Liver (tissue), 8 donors: ENCODE measurements at regions not wholly inside any gene's neighbourhood (a gene's known extent, or its start where the extent isn't known, plus 50 kb on each side); places are given as distances from the start of the nearest gene placed in this dataset.

Experiments
- DNase-seq: peaks from one replicate; pipeline ENCODE4 v3.0.0-alpha.2; 2017; ENCODE audit warnings: low spot score
- H3K27ac ChIP-seq, 2 donors: one replicate each; pipeline ENCODE4 v1.7.0; 2013; ENCODE audit warnings: inconsistent platforms in 2 of 2, low read length in 2 of 2, control low read depth in 1 of 2, low read depth in 1 of 2, mild to moderate bottlenecking in 1 of 2
- H3K27me3 ChIP-seq, 4 donors: one replicate each; pipeline versions ENCODE4 v1.6.1 to v1.7.0; 2013; ENCODE audit warnings: low read length in 3 of 4, inconsistent platforms in 1 of 4, mild to moderate bottlenecking in 1 of 4, moderate library complexity in 1 of 4; ENCODE audit not compliant: control insufficient read depth in 4 of 4, insufficient read depth in 4 of 4
- H3K36me3 ChIP-seq, 4 donors: one replicate each; pipeline versions ENCODE4 v1.6.1 to v1.7.0; 2013; ENCODE audit warnings: low read length in 3 of 4, mild to moderate bottlenecking in 3 of 4, low read depth in 1 of 4, moderate library complexity in 1 of 4; ENCODE audit not compliant: control insufficient read depth in 4 of 4, insufficient read depth in 3 of 4
- H3K4me1 ChIP-seq, 4 donors: one replicate each; pipeline versions ENCODE4 v1.6.1 to v1.7.0; 2013; ENCODE audit warnings: low read length in 3 of 4, mild to moderate bottlenecking in 3 of 4, moderate library complexity in 1 of 4; ENCODE audit not compliant: control insufficient read depth in 4 of 4, insufficient read depth in 4 of 4
- H3K4me3 ChIP-seq, 3 donors: one replicate each; pipeline versions ENCODE4 v1.6.1 to v1.7.0; 2013; ENCODE audit warnings: low read length in 3 of 3, control low read depth in 1 of 3, low read depth in 1 of 3, mild to moderate bottlenecking in 1 of 3
- H3K9ac ChIP-seq, 2 donors: one replicate each; pipeline ENCODE4 v1.7.0; 2013; ENCODE audit warnings: low read length in 2 of 2, mild to moderate bottlenecking in 2 of 2, moderate library complexity in 2 of 2, control low read depth in 1 of 2, low read depth in 1 of 2
- H3K9me3 ChIP-seq, 4 donors: one replicate each; pipeline versions ENCODE4 v1.6.1 to v1.7.0; 2013; ENCODE audit warnings: low read length in 3 of 4; ENCODE audit not compliant: control insufficient read depth in 4 of 4
- FOXA1 ChIP-seq: IDR thresholded peaks from 2 replicates; pipeline ENCODE4 v1.6.1; 2016; ENCODE audit warnings: antibody characterized with exemption
- FOXA2 ChIP-seq: IDR thresholded peaks from 2 replicates; pipeline ENCODE4 v1.6.1; 2016; ENCODE audit warnings: antibody characterized with exemption
- GABPA ChIP-seq, 2 donors: IDR thresholded peaks in 1 of 2; conservative IDR thresholded peaks in 1 of 2; 2 replicates each; pipeline ENCODE4 v1.6.1; 2016; ENCODE audit warnings: antibody characterized with exemption in 2 of 2, mild to moderate bottlenecking in 1 of 2, moderate library complexity in 1 of 2
- HNF4A ChIP-seq, 2 donors: conservative IDR thresholded peaks; 2 replicates each; pipeline ENCODE4 v1.6.1; 2016; ENCODE audit warnings: antibody characterized with exemption in 2 of 2, mild to moderate bottlenecking in 2 of 2
- HNF4G ChIP-seq: IDR thresholded peaks from 2 replicates; pipeline ENCODE4 v1.6.1; 2016; ENCODE audit warnings: antibody characterized with exemption
- JUND ChIP-seq, 2 donors: IDR thresholded peaks; 2 replicates each; pipeline ENCODE4 v1.6.1; 2016; ENCODE audit warnings: antibody characterized with exemption in 2 of 2
- NR2F2 ChIP-seq: IDR thresholded peaks from 2 replicates; pipeline ENCODE4 v1.6.1; 2016; ENCODE audit warnings: antibody characterized with exemption
- RAD21 ChIP-seq, 2 donors: IDR thresholded peaks; 2 replicates each; pipeline ENCODE4 v1.6.1; 2016; ENCODE audit warnings: antibody characterized with exemption in 2 of 2, mild to moderate bottlenecking in 2 of 2
- REST ChIP-seq: IDR thresholded peaks from 2 replicates; pipeline ENCODE4 v1.6.1; 2016; ENCODE audit warnings: antibody characterized with exemption, mild to moderate bottlenecking
- SP1 ChIP-seq: IDR thresholded peaks from 2 replicates; pipeline ENCODE4 v1.6.1; 2018; ENCODE audit warnings: antibody characterized with exemption, mild to moderate bottlenecking
- TAF1 ChIP-seq: conservative IDR thresholded peaks from 2 replicates; pipeline ENCODE4 v1.6.1; 2016; ENCODE audit warnings: antibody characterized with exemption, mild to moderate bottlenecking
- YY1 ChIP-seq: IDR thresholded peaks from 2 replicates; pipeline ENCODE4 v1.6.1; 2016; ENCODE audit warnings: antibody characterized with exemption, mild to moderate bottlenecking
- ZBTB33 ChIP-seq: IDR thresholded peaks from 2 replicates; pipeline ENCODE4 v1.6.1; 2016; ENCODE audit warnings: antibody characterized with exemption
- WGBS: extraction: QIAGEN DNeasy Blood & Tissue Kit; methylation state at CpG from one replicate; pipeline ENCODE4 v1.1.7; 2013; 5-methylcytosine and 5-hydroxymethylcytosine counted together
- TF ChIP-seq, protein P1 (sequence below): IDR thresholded peaks from 2 replicates; pipeline ENCODE4 v1.6.1; 2016; ENCODE audit warnings: antibody characterized with exemption
- TF ChIP-seq, protein P2 (sequence below): IDR thresholded peaks from 2 replicates; pipeline ENCODE4 v1.6.1; 2016; ENCODE audit warnings: antibody characterized with exemption
- TF ChIP-seq, protein P3 (sequence below): fragments of 150-350 bp; IDR thresholded peaks from 2 replicates; pipeline ENCODE4 v1.5.1; 2017; ENCODE audit warnings: improper control_type of control experiment, low read depth, low read length; ENCODE audit not compliant: missing input control
- donor health status: healthy.
- donor health status: healthy.
- donor health status: healthy.
- donor health status: healthy.
- donor health status: healthy.

DNA sequence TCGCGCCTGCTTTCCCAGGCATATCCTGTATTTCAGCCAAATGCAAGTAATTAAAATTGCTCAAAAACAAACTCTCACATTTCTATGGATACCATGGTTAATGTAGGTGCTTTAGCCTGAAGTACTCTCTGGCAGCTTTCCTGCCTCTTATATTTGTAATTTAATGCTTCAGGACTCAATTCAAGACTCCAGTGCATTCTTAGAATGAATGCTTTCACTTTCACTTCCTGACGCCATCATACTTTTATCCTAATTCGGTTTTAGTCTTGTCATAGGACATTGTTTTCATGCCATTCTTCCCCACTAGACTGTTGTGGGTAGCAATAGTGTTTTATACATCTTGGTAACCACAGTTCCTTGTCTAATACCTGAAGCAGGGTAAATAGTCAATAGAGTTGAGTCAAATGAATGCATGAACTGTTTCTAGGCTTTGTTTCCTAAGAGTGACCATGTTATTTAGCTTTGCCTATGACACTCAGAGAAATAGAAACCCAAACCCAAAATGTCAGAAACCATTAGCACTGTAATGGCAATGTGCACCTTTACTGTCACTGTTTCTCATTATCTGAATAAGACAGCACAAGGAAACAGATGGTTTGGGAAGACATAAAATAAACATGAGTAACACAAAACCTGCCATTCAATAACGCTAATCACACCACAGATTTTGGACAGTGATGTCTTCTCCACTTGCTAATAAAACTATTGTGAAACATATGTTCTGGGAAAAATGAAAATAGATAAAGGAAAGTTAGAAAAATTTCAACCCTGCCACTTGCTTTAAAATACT lies 705.5 kb downstream of the CDH11 start:
- no peak for DNase-seq
- Histone ChIP-seq H3K36me3 (no peaks in the 10 kb centered on the region), H3K27me3 (no peaks in the 10 kb centered on the region), H3K27ac (no peak overlapping the region), H3K9me3 (peaks cover 0 to 4% (median 0%) of the 10 kb centered on the region in 4 donors), H3K9ac (no peak overlapping the region), H3K4me3 (peak overlapping the region in 2 of 3 donors; percentile 32 to 35), H3K4me1 (no peaks in the 10 kb centered on the region)
- TF ChIP-seq YY1 (no peak), HNF4G (no peak), FOXA2 (no peak), ZBTB33 (no peak), SP1 (no peak), HNF4A (conservative IDR thresholded peaks at IDR 0.05) (no peak), TAF1 (no peak), FOXA1 (no peak), REST (no peak), GABPA (IDR thresholded peaks at IDR 0.05 in 1 of 2, conservative IDR thresholded peaks at IDR 0.05 in 1 of 2) (no peak)
- TF ChIP-seq, protein P1, sequence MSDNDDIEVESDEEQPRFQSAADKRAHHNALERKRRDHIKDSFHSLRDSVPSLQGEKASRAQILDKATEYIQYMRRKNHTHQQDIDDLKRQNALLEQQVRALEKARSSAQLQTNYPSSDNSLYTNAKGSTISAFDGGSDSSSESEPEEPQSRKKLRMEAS, result no peak
- TF ChIP-seq, protein P2, sequence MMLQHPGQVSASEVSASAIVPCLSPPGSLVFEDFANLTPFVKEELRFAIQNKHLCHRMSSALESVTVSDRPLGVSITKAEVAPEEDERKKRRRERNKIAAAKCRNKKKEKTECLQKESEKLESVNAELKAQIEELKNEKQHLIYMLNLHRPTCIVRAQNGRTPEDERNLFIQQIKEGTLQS, result no peak
- 67% methylated on average over 5 of the region's 5 CpGs for WGBS

DNA sequence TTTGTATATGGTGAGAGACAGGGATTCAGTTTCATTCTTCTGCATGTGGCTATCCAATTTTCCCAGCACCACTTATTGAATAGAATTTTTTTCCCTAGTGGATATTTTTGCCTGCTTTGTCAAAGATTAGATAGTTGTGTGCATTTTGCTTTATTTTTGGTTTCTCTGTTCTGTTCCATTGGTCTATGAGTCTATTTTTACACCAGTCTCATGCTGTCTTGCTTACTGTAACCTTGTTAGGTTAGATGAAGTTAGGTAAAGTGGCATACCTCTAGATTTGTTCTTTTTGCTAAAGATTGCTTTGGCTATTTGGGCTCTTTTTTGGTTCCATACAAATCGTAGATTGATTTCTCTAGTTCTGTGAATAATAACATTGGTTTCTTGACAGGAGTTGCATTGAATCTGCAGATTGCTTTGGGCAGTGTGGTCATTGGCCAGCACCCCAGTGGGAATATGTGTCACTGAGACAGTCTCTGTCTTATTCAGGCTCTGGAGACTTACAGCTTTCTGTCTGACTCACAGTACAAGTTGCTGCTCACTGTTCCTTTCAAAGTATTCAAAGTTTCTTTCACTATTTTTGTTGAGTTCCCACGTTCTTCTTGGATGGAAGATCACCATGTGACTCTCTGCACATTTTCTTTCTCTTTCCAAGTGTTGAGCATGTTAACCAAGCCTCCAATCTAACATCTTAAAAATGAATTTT lies 709.1 kb downstream of the CDH11 start:
- no peaks in the 10 kb centered on the region for H3K27me3 ChIP-seq
- H3K9me3 ChIP-seq, result no peaks in the 10 kb centered on the region
- WGBS, result 74% methylated on average over 2 of the region's 2 CpGs
- no peaks in the 10 kb centered on the region for H3K36me3 ChIP-seq
- H3K4me1 ChIP-seq, result no peaks in the 10 kb centered on the region
- no peak for DNase-seq
- no peak overlapping the region for H3K27ac ChIP-seq
- H3K4me3 ChIP-seq, result no peak overlapping the region
- H3K9ac ChIP-seq, result no peak overlapping the region
- no peak for TF ChIP-seq YY1
- no peak for TF ChIP-seq NR2F2
- TF ChIP-seq, protein P3, sequence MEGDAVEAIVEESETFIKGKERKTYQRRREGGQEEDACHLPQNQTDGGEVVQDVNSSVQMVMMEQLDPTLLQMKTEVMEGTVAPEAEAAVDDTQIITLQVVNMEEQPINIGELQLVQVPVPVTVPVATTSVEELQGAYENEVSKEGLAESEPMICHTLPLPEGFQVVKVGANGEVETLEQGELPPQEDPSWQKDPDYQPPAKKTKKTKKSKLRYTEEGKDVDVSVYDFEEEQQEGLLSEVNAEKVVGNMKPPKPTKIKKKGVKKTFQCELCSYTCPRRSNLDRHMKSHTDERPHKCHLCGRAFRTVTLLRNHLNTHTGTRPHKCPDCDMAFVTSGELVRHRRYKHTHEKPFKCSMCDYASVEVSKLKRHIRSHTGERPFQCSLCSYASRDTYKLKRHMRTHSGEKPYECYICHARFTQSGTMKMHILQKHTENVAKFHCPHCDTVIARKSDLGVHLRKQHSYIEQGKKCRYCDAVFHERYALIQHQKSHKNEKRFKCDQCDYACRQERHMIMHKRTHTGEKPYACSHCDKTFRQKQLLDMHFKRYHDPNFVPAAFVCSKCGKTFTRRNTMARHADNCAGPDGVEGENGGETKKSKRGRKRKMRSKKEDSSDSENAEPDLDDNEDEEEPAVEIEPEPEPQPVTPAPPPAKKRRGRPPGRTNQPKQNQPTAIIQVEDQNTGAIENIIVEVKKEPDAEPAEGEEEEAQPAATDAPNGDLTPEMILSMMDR, result no peak
- no peak for TF ChIP-seq RAD21 (IDR thresholded peaks at IDR 0.05)
- TF ChIP-seq ZBTB33, result no peak
- no peak for TF ChIP-seq JUND (IDR thresholded peaks at IDR 0.05)
- no peak for TF ChIP-seq SP1
- no peak for TF ChIP-seq FOXA1
- no peak for TF ChIP-seq GABPA (IDR thresholded peaks at IDR 0.05 in 1 of 2, conservative IDR thresholded peaks at IDR 0.05 in 1 of 2)
- no peak for TF ChIP-seq HNF4A (conservative IDR thresholded peaks at IDR 0.05)
- no peak for TF ChIP-seq REST
